Activated gamma-delta T cell treated with Interleukin-2 at 50 U/mL for 16 hours (primary cell): ENCODE measurements at regions not wholly inside any gene's neighbourhood (a gene's known extent, or its start where the extent isn't known, plus 50 kb on each side); places are given as distances from the start of the nearest gene placed in this dataset.
"Not testable (repeated sequence)": the region's sequence is repeated elsewhere in the genome, so short reads cannot be mapped to it uniquely, and the experiment has no call there.

Experiments
- DNase-seq: peaks from one replicate; pipeline ENCODE4 v3.0.0-alpha.2; 2020

DNA sequence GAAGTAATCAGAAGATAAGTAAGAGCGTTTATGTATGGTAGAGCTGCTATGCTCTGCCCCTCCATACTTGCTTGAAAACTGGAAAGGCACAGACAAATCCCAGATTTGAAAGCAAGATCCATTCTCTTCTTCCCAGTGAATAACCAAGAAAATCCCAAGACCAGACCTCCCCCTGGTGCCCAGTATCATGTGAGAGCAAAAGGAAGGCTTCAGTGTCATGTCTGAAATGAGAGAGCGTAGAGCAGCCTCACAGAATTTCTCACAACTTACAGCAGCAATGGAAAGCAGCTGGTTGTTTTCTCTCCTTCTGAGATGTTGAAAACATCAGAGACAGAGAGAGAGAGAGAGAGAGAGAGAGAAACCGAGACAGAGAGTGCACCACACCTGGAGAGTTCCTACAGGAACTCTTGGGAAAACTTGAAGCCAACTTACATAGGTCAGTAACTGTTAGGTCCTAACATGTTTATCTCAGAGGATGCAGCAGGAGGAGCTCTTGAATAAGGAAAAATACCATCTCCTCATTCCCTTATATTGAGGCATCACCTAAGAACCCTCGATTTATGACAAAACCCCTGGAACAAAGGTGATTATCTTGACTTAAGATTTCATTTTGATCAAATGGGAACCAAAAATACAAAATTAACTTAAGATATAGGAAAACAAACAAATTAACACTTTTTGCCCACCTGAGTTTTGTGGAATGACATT lies 273.3 kb downstream of the NSUN3 start:
- DNase-seq = no peak

DNA sequence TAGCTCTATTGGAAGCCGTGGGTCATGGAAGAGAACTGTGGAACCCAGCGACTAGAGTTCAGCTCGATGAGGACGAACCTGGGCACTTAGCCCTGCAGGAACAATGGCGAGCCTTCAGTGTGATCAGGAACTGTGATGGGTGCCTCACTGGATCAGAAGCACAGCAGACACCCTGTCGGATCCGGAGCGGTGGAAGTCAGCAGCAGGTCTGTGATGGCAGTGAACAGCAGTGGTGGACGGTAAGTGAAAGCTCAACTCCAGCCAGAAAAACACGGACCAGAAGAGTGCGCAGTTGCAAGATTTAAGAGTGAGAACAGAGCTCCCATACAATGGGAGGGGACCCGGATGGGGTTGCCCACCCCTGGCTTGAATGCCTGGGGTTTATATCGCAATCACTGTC lies 282.2 kb downstream of the NSUN3 start:
- DNase-seq = no peak

GRCh38 chr3:94349310-94349878 lies 286.5 kb downstream of the NSUN3 start:
- no peak for DNase-seq

DNA sequence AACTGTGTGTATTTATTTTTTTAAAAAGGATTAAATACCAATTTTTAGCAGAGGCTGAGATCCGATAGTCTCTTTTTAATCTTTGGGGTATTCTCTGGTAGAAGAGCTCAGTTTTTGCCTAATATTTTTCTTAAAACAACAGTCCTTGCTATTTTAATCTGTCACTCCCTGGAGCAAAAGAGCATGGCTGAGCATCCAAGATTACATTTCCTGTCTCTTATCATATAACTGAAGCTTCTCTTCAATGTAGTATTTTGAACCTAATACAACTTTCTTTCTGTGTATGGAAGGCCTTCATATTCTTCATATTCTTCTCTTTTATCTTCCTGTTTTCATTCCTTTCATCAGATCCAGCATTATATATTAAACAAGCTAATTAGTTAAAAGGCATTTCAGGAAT lies 293.7 kb downstream of the NSUN3 start:
- no peak for DNase-seq

DNA sequence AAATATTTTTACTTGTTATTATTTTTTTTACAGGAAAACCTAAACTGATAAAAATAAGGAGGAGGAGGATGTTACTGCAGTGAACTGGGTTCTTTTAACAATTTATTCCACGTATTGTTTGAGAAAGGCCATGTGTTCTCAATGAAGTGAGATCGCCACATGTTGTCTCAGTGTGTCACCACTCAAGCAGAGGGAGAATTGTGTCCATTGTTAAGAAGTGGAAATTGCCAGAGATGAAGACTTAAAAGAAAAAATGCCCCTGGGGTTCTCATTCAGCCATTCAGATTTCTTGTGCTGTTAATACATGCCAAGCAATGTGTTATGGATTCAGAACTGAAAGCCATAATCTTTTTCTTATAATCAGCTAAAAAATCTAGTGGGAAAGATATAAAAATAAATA lies 297.1 kb downstream of the NSUN3 start:
- DNase-seq = no peak

DNA sequence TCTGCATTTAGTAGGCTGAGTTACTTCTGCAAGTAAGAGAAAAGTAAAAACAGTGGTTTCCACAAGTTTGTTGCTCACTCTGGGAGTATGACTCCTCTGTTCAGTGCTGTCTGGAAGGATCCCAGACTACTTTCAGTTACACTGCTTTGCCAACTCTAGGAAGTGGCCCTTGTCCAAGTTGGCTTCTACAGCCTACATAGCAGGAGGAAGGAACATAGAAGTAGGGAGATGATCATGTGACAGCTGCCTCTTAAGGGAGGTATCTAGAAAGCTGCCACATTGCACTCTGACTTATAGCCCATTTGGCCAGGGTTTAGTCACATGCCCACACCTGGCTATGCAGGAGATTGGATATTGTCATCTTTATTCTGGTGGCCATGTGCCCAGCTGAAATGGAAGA lies 298.1 kb downstream of the NSUN3 start:
- DNase-seq = no peak

- no peak for DNase-seq
Observed at GRCh38 chr3:94362393-94362792, 299.5 kb downstream of the NSUN3 start.

GRCh38 chr3:94365006-94365405 lies 302.1 kb downstream of the NSUN3 start:
- DNase-seq = no peak

DNA sequence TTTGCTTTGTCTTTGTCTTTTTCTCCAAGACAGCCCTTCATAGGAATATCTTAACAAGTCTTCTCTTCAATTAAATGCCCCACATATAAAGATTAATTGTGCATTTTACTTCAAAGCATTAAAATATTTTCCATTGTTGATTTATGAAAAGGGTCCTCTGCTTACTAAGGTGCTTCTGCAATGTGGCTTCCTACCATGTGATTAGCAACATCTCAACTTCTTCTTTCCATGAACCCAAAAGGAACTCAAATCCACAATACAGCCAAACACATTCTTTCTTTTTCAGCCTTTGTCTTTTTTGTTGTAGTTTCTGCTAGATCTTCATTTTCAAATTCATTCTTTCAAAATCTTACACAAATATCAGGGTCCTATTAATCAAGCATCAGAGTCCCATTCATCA lies 309.2 kb downstream of the NSUN3 start:
- no peak for DNase-seq

- DNase-seq = no peak
Observed at GRCh38 chr3:94373456-94373855, 310.6 kb downstream of the NSUN3 start.

- DNase-seq = no peak
Observed at GRCh38 chr3:94374439-94375161, 311.7 kb downstream of the NSUN3 start.

GRCh38 chr3:94377123-94377696 lies 314.3 kb downstream of the NSUN3 start:
- not testable (repeated sequence) for DNase-seq

DNA sequence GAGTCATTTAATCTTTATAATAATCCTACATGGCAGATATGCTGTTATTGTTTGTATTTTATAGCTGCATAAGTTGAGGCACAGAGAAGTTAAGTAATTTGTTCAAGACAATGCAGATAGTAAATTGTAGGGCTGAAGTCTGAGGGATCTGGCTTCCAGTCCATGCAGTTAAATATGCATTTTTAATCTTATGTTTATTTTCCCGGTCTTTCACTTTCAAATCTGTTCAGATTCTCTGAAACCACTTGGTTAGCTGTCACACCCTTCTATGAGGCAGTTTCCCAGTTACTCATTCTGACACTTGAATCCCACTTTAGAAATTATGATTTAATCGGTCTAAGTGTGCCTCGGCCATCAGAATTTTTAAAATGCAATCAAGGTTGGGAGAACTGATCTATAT lies 315.0 kb downstream of the NSUN3 start:
- not testable (repeated sequence) for DNase-seq

DNA sequence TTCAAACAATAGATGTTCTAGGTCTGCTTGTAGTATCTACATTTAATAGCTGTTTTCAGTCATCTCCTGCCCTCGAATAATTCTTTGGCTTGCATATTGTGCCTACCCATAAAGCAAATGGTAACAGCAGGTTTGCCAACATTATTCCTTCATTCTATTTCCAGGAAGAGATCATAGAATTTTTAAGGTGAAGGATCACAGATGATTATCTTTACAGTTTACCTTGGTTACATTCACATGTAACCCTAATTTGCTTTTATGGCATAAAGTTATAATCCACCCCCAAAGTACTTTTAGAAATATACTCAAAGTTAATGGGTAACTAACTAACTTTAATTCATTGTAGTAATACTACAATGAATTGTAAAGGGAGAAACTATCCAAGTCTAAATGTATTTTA lies 315.5 kb downstream of the NSUN3 start:
- DNase-seq = no peak

- DNase-seq = no peak
Observed at GRCh38 chr3:94379264-94379663, 316.4 kb downstream of the NSUN3 start.

GRCh38 chr3:94394885-94395284 lies 332.0 kb downstream of the NSUN3 start:
- DNase-seq = no peak

GRCh38 chr3:94395851-94396250 lies 333.0 kb downstream of the NSUN3 start:
- no peak for DNase-seq

DNA sequence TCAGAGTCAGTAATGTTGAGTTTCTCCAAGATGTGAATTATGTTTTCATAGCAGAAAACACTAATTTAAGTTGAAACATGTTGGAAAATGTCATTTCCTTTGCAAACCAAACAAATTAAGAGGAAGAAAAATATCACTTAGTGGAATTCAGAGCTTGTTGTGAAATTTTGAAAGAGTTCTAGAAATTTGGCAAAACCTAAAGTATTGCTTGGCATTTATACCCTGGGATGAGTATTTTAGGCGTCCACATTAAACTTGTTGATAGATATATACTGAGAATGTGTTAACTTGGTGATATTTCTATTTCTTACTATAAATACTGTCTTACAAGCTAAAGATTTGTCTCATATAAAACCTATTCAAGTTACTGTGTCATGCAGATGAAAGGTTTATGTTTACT lies 335.2 kb downstream of the NSUN3 start:
- no peak for DNase-seq

GRCh38 chr3:94401466-94401865 lies 338.6 kb downstream of the NSUN3 start:
- no peak for DNase-seq

- no peak for DNase-seq
Observed at GRCh38 chr3:94402126-94402525, 339.3 kb downstream of the NSUN3 start.

DNA sequence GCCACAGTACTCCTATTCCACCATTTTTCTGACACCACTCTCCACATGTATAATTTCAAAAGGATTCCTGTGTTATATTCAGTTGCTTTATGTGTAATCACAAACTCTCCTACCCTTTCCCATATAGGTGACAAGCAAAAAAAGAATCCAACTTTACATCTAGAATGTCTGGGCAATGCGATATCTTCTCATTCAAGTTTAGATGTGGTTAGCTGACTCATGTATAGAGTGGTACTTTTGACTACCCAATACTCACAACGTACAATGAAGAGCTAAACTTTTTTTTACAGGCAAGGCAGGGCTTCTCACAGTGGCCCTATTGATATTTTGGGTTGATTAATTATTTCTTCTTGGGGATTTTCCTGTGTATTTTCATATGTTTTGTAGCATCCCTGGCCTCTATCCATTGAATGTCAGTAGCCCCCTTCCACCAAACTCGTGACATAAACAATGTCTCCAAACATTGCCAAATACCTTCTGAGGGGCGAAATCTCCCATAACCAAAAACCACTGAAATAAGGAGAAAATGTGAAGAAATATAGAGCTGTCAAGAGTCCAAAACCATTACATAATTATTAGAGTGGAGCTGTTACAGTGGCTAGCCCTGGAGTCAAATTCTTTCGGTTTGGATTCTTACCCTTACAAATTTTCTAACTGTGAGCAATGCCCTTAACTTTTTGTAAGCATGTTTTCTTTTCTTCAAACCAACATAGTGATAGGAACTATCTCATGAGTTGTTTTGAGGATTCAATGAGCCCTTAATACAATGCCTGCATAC lies 342.6 kb downstream of the NSUN3 start:
- DNase-seq = no peak

- no peak for DNase-seq
Observed at GRCh38 chr3:94406595-94406994, 343.7 kb downstream of the NSUN3 start.

GRCh38 chr3:94412936-94413335 lies 350.1 kb downstream of the NSUN3 start:
- DNase-seq = not testable (repeated sequence)
